Cerebellar nuclear complex (tissue), 1 donor: ENCODE measurements at regions not wholly inside any gene's neighbourhood (a gene's known extent, or its start where the extent isn't known, plus 50 kb on each side); places are given as distances from the start of the nearest gene placed in this dataset.

Experiments used
- DNase-seq, 2 experiments: peaks; one replicate each; lab custom pipeline; 2025; lab: John Stamatoyannopoulos, UW

GRCh38 chr4:52234561-52235440 lies 183.7 kb downstream of the SPATA18 start:
- peak in 1 of 2 experiments; percentile 67 for DNase-seq

DNA sequence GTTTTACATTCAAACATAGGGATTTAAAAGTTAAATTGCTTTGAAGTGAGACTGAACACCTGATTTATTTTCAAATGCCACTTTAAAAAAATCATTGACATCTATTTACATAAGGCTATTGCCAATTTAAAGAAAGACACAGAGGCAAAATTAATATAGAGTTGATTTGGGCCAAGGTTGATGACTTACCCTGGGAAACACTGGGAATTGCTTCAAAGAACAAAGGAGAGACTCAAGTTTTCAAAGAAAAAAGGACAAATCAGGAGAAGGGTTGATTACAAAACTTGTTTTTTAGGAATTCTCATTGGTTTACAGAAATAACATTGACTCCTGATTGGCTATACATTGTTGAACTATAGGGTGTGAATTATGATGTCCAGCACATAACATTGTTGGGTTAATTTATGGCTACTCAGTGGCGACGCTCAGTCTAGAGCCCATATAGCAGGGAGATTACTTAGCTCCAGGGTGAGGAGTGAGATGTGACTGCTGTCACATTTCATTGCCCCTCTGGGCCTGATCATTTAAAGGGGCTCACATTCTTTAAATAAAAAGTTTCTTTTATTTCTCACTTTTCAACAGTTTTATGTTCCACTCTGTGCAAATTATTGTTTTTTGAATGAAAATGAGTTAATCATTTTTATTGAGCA lies 184.6 kb downstream of the SPATA18 start:
- no peak for DNase-seq

GRCh38 chr4:52241916-52242315 lies 190.8 kb downstream of the SPATA18 start:
- DNase-seq = no peak

DNA sequence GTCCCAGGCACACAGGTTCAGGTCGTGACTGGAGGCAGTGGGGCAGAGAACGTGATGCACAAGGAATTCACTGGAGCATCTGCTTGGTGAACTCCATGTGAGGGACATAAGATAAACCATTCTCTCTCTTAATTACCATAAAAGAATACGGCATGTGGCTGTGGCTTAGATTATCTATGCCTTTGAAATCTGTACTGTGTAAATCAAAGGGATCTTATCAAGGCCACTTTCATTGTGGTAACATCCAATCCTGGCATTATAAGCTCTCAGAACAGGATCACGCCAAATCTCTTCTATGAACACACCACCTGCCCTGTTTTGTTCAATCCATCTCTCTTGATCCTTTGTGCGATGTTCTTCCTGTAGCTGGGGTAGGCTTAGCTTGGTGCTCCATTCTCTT lies 192.3 kb downstream of the SPATA18 start:
- no peak for DNase-seq

DNA sequence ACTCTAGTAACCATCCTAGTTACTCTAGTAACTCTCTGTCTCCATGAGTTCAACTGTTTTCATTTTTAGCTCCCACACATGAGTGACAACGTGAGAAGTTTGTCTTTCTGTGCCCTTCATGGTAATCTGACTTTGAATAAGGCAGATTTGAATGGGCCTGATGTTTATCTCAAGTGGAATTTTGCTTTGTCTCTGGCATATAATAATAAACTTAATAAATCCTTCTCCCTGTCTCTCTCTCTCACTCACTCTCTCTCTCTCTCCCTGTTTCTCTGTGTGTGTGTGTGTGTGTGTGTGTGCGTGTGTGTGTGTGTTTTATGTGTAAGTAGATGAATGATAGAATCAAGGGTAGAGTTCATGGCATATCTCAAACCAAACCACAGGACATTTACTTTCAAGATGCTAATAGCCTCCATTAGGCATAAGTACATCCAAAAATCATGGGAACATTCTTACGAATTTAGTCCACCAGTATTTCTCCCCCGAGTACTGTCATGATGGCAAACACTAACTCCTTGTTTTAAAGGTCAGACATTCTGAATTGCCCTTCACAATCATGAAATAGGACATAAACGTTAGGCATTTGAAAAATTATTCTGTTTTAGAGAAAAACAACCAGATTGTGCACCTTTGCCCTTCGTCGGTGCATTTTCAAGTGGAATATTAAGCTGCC lies 193.1 kb downstream of the SPATA18 start:
- DNase-seq = no peak

- peak; percentile 37 to 56 for DNase-seq
Observed at GRCh38 chr4:52244848-52245247, 193.7 kb downstream of the SPATA18 start.

GRCh38 chr4:52246827-52247226 lies 195.7 kb downstream of the SPATA18 start:
- DNase-seq = no peak

GRCh38 chr4:52247941-52248340 lies 196.8 kb downstream of the SPATA18 start:
- no peak for DNase-seq

- DNase-seq = no peak
Observed at GRCh38 chr4:52248820-52249219, 197.7 kb downstream of the SPATA18 start.

DNA sequence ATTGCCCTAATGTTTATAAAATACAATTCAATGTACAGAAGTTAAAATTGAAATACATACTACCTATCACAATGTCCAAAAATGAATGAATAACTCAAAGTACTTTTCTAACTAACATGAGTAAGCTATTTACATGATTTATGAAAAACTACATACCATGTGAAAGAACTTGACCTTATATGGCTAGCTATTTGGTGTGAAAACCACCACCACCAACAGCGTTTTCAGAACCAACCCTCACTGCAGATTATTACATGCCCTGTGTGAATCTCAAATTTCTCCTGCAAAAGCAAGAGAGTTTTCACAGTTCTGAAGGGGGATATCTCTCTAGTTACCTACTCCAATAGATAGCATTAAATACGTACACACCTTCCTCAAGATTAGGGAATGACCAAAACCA lies 198.5 kb downstream of the SPATA18 start:
- no peak for DNase-seq

DNA sequence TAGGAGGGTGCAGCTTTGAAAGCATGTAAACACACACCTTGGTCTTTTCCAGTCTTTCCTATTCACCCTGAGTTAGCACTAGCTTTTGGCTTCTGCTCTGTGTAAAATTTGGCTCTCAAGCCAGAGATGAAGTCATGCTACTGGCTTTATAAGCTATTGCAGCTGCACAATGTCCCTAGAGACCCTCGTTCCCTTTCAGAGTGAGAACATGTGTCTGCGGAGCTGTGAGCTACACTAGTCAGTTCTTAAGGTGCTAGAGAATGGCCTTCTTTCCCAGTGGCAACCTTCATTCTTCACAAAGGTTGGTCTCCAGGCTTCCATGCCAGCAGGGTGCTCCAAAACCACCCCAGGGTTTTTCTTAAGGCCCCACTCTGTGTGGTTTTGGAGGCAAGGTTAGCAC lies 199.1 kb downstream of the SPATA18 start:
- DNase-seq = no peak

GRCh38 chr4:52251864-52252263 lies 200.8 kb downstream of the SPATA18 start:
- DNase-seq = no peak

GRCh38 chr4:52253025-52253424 lies 201.9 kb downstream of the SPATA18 start:
- DNase-seq = no peak

- no peak for DNase-seq
Observed at GRCh38 chr4:52256522-52256921, 205.4 kb downstream of the SPATA18 start.

DNA sequence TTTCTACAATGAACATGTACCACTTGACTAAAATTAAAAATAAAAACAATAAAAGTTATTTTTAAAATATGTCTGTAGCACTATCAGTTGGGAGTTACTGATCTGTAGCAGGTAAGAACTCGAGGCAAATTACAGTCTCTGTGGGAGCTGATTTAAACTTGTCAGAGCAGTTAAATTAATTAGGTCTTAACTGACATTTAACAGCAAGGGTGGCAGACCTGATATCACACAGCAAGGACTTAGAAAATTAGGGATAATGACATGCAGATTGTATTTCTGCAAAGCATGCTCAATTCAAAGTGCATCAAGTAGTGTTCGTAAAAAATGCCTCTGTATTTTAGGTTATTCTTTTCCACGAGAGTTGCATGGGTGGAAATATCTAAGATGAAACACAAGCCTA lies 208.9 kb downstream of the SPATA18 start:
- DNase-seq = no peak

DNA sequence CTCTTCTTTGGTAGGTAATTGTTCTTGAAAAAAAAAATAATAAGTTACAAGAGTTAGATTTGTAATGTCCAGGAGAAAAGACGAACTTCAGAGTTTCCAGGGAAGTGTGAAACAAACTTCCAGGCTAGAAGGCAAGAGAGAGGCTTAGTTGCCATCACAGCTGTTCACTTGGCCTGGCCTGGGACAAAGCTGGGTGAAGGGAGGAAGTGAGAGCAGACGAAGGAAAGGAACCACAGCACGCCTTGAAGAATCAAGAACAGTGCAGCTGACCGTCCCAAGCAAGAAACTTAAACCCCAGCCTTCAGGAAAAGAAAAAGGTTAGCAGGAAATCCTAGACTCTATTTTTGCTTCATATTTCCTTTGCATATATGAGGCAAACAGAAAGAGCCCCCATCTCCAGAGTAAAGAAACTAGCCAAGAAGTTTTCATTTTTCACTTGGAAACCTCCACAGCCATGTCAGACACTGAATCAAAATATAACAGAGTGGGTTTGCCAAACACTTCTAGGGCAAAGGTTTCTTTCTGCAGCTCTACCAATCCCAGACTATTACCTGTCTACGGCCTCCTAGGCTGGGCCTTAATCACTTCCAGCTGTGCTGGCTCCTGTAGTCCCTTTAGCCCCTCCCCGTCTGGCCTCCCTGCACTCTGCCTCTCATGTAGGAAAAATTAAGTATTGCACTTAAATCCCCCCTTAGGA lies 209.6 kb downstream of the SPATA18 start:
- no peak for DNase-seq

DNA sequence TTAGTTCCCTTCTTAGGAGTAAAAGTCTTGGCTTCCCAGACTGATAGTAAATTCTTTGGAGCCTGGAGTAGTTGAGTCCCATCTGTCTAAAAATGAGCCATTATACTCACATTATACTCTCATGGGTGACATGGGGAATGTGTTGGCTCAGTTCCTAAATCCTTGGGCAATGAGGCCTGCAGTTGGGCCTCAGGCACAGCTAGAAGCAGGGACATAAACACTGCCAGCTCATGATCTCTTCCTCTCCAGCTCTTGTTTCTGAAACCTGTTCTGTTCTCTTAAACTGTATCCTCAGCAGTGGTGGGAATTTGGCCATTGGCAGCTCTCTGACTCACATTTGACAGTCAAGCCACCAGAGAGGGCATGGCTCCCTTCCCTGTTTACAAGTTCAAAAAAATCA lies 212.5 kb downstream of the SPATA18 start:
- peak in 1 of 2 experiments; percentile 32 for DNase-seq

- DNase-seq = peak in 1 of 2 experiments; percentile 30
Observed at GRCh38 chr4:52265781-52266525, 214.8 kb downstream of the SPATA18 start.

- no peak for DNase-seq
Observed at GRCh38 chr4:52266537-52267137, 215.5 kb downstream of the SPATA18 start.

GRCh38 chr4:52269761-52270160 lies 218.7 kb downstream of the SPATA18 start:
- no peak for DNase-seq

DNA sequence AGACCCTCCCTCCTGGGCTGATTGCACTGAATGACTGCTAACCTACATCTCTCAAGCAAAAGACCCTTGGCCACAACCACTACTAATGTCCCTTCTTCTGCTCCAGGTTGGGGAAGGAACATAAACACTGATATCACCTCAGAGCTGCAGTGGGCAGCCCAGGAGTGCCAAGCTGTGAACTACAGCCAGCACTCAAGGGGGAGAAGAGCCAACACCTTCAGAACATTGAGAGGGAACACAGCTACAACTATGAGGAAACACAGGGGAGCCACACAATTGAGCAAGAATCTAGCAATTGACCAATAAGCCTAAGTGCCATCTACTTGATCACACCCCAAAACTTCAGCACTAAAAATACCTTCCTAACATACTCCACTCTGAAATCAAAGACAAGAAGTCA lies 222.8 kb downstream of the SPATA18 start:
- no peak for DNase-seq
